ENCODE measurements at regions not wholly inside any gene's neighbourhood (a gene's known extent, or its start where the extent isn't known, plus 50 kb on each side); places are given as distances from the start of the nearest gene placed in this dataset.

DNA sequence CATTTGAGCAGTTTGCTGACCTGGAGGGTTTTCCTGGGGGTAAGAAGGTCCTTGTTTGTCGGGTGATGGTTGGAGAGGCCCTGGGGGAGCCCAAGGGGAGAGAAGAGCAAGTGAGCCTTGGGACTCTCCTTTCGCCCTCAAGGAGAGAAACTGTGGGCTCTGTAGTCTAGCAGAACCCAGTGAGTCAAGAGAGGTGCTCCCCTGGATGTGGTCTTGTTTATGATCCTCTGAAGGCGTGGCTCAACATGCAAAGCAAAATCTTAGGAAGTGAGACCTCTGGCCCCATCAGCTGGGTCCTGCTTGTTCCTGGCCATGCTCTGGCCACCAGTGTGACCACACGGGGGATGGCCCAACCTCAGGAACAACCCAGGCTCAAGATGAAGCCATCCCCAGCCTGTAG is 66.5 kb upstream of the ALX4 start:
- Histone ChIP-seq H3K4me1 (no peaks in the 10 kb centered on the region), H3K9me3 (peaks cover 0 to 16% (median 0%) of the 10 kb centered on the region in 3 donors), H3K36me3 (no peaks in the 10 kb centered on the region), H3K27me3 (peaks cover 22% of the 10 kb centered on the region), H3K27ac (no peak overlapping the region), H3K4me3 (no peak overlapping the region)
- ATAC-seq = no peak
- TF ChIP-seq POLR2AphosphoS5 (IDR thresholded peaks at IDR 0.05) (no peak), EP300 (IDR thresholded peaks at IDR 0.05) (no peak)
- TF ChIP-seq, protein P1, sequence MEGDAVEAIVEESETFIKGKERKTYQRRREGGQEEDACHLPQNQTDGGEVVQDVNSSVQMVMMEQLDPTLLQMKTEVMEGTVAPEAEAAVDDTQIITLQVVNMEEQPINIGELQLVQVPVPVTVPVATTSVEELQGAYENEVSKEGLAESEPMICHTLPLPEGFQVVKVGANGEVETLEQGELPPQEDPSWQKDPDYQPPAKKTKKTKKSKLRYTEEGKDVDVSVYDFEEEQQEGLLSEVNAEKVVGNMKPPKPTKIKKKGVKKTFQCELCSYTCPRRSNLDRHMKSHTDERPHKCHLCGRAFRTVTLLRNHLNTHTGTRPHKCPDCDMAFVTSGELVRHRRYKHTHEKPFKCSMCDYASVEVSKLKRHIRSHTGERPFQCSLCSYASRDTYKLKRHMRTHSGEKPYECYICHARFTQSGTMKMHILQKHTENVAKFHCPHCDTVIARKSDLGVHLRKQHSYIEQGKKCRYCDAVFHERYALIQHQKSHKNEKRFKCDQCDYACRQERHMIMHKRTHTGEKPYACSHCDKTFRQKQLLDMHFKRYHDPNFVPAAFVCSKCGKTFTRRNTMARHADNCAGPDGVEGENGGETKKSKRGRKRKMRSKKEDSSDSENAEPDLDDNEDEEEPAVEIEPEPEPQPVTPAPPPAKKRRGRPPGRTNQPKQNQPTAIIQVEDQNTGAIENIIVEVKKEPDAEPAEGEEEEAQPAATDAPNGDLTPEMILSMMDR (IDR thresholded peaks at IDR 0.05) = no peak
- WGBS, 2 donors (ENCODE audit: low coverage in 1 of 2) = 94% methylated on average over 2 of the region's 4 CpGs; no CpG with 5 or more reads in 1 of the 2 donors

DNA sequence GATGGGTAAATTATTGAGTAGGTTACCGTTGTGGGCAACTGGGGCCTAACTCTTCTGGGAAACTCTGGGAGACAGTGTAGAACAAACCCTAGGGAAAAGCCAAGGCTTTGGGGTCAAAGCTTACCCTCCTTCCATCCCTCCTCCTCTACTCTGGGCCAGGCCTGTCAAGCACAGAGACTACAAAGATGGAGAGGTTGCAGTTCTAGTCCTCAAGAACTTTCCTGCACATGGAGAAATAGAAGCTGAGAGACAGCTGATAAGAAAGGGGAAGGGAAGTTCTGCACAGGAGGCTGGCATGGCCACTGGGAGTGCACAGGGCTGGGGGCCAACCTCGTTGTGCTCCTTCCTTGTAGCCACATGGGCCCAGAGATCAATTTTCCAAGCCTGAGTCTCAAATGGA is 67.2 kb upstream of the ALX4 start:
- no peak for TF ChIP-seq POLR2AphosphoS5 (IDR thresholded peaks at IDR 0.05)
- TF ChIP-seq, protein P1 (IDR thresholded peaks at IDR 0.05) = no peak
- TF ChIP-seq POLR2A (IDR thresholded peaks at IDR 0.05) = no peak
- no peak for TF ChIP-seq EP300 (IDR thresholded peaks at IDR 0.05)
- H3K27ac ChIP-seq = no peak overlapping the region
- H3K4me1 ChIP-seq = no peaks in the 10 kb centered on the region
- no peaks in the 10 kb centered on the region for H3K36me3 ChIP-seq
- H3K4me3 ChIP-seq = no peak overlapping the region
- H3K9me3 ChIP-seq = peaks cover 0 to 16% (median 0%) of the 10 kb centered on the region in 3 donors
- no peak for ATAC-seq
- H3K27me3 ChIP-seq = peaks cover 26% of the 10 kb centered on the region
- 71 to 92% methylated on average over 2 of the region's 2 CpGs for WGBS, 2 donors (ENCODE audit: low coverage in 1 of 2)

DNA sequence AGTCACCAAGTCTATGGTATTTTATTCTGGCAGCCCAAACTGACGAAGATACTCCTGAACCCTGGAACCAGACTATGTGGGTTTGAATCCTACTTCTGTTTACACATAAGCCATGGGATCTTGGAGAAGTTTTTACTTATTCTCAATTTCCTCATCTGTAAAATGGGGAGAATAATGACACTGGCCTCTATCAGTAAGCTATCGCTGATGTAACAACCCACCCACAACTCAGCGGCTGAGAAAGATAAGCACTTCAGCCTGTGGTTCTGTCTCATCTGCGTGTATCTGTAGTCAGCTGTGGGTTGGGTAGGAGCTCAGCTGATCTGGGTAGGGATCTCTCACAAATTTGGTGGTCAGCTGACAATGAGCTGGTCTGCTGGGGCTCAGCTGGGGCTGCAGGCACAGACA is 68.0 kb upstream of the ALX4 start:
- no peaks in the 10 kb centered on the region for H3K4me1 ChIP-seq
- WGBS, 2 donors (ENCODE audit: low coverage in 1 of 2) = 91 to 100% methylated on average over 2 to 4 of the region's 4 CpGs
- H3K9me3 ChIP-seq = peaks cover 0 to 16% (median 0%) of the 10 kb centered on the region in 3 donors
- H3K36me3 ChIP-seq = no peaks in the 10 kb centered on the region
- TF ChIP-seq POLR2AphosphoS5 (IDR thresholded peaks at IDR 0.05) (no peak), EP300 (IDR thresholded peaks at IDR 0.05) (no peak), POLR2A (IDR thresholded peaks at IDR 0.05) (no peak)
- TF ChIP-seq, protein P1 (IDR thresholded peaks at IDR 0.05) = no peak
- H3K27ac ChIP-seq = no peak overlapping the region
- H3K27me3 ChIP-seq = peaks cover 34% of the 10 kb centered on the region
- H3K4me3 ChIP-seq = no peak overlapping the region
- ATAC-seq = no peak

DNA sequence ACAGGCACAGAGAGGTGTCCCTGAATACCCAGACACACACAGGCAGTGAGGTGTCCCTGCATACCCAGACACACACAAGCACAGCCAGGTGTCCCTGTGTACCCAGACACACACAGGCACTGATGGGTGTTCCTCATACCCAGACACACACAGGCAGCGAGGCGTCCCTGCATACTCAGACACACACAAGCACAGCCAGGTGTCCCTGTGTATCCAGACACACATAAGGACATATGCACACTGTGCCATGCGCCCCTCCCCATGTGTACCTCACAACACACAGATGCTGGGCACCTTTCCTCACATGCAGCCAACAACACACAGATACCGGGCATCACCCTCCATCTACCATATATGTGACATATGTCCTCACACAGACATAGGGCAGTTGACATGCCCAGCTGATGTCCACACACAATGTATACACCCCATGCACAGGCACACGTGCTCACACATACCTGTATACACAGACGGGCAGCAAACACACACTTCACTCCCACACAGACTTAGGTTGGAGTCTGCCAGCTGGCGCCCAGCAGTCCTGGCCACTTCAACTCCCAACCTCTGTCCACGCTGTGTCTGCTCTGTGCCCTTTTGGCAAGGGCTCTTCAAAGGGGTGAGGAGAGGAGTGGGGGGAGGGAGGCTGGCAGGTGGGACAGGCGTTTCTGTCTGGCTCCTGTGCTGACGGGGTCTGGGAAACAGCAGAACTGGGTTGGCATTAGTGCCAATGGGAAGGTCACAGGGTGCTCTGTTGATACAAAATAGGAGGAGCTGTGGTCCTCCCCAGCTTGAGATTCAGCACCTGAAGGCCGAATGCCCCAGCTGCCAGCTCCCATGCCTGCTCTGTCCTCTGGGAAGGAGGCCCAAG is 69.4 kb upstream of the ALX4 start:
- WGBS, 2 donors (ENCODE audit: low coverage in 1 of 2) = 76% methylated on average over 3 of the region's 11 CpGs; no CpG with 5 or more reads in 1 of the 2 donors
- Histone ChIP-seq H3K4me3 (no peak overlapping the region), H3K9me3 (peaks cover 0 to 16% (median 0%) of the 10 kb centered on the region in 3 donors), H3K36me3 (no peaks in the 10 kb centered on the region), H3K4me1 (no peaks in the 10 kb centered on the region), H3K27ac (no peak overlapping the region), H3K27me3 (peaks cover 37% of the 10 kb centered on the region)
- no peak for ATAC-seq
- TF ChIP-seq POLR2A (IDR thresholded peaks at IDR 0.05) (no peak), POLR2AphosphoS5 (IDR thresholded peaks at IDR 0.05) (no peak), EP300 (IDR thresholded peaks at IDR 0.05) (no peak)
- TF ChIP-seq, protein P1 (IDR thresholded peaks at IDR 0.05) = no peak

DNA sequence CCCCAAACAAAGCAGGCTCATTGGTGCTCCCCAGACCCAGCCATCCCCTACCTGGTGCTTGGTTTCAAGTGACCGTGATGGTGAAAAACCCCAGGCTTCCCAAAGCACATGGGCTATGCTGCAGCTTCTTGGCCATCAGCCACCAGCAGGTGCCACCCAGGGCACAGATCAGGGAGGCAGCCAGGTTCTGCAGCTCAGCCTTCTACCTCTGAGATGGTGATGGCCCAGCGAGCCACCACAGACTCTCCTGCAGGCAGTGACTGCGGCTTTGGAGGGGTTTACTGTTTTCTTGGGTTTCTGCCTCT is 70.0 kb upstream of the ALX4 start:
- peaks cover 43% of the 10 kb centered on the region for H3K27me3 ChIP-seq
- H3K9me3 ChIP-seq = peaks cover 0 to 16% (median 0%) of the 10 kb centered on the region in 3 donors
- ATAC-seq = no peak
- no peak overlapping the region for H3K4me3 ChIP-seq
- H3K4me1 ChIP-seq = no peaks in the 10 kb centered on the region
- no CpG with 5 or more reads among the region's 3 CpGs for WGBS, 2 donors (ENCODE audit: low coverage in 1 of 2)
- TF ChIP-seq, protein P1 (IDR thresholded peaks at IDR 0.05) = no peak
- TF ChIP-seq POLR2AphosphoS5 (IDR thresholded peaks at IDR 0.05) (no peak), POLR2A (IDR thresholded peaks at IDR 0.05) (no peak), EP300 (IDR thresholded peaks at IDR 0.05) (no peak)
- no peaks in the 10 kb centered on the region for H3K36me3 ChIP-seq
- H3K27ac ChIP-seq = no peak overlapping the region

Data from gastroesophageal sphincter (tissue), 4 donors.